ENCODE measurements at regions not wholly inside any gene's neighbourhood (a gene's known extent, or its start where the extent isn't known, plus 50 kb on each side); places are given as distances from the start of the nearest gene placed in this dataset.

DNA sequence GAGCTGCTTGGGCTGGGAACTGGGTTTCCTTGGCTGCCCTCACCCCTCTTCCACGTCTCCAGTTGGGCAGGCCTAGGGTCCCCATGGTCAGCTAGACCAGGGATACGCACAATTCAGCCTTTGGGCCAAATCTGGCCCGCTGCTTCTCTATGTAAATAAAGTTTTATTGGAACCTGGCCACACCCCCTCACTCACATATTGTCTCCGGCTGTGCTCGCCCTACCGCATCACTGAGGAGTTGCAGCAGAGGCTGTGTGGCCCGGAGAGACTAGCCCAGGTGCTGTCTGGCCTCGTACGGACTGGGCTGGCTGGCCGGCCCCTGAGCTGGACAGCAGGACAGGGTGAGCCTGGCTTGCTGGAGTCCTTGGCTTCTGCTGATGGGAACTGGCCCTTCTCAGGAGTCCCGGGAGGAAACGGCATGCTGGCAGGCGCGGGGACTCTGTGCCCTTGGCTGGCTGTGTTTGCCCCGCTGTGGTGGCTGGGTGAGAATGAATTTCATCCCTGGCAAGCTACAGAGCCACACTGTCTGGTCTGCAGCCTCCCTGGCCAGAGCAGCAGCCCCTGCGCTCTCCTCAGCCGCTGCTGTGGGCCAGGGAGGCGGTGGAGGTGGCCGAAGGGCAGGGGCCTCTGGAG is 82.0 kb downstream of the ENGASE start:
- TF ChIP-seq, protein P1, sequence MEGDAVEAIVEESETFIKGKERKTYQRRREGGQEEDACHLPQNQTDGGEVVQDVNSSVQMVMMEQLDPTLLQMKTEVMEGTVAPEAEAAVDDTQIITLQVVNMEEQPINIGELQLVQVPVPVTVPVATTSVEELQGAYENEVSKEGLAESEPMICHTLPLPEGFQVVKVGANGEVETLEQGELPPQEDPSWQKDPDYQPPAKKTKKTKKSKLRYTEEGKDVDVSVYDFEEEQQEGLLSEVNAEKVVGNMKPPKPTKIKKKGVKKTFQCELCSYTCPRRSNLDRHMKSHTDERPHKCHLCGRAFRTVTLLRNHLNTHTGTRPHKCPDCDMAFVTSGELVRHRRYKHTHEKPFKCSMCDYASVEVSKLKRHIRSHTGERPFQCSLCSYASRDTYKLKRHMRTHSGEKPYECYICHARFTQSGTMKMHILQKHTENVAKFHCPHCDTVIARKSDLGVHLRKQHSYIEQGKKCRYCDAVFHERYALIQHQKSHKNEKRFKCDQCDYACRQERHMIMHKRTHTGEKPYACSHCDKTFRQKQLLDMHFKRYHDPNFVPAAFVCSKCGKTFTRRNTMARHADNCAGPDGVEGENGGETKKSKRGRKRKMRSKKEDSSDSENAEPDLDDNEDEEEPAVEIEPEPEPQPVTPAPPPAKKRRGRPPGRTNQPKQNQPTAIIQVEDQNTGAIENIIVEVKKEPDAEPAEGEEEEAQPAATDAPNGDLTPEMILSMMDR (IDR thresholded peaks at IDR 0.05) = no peak
- no peak for TF ChIP-seq POLR2A (IDR thresholded peaks at IDR 0.05)
